CD1c-positive myeloid dendritic cell (primary cell): ENCODE measurements at regions not wholly inside any gene's neighbourhood (a gene's known extent, or its start where the extent isn't known, plus 50 kb on each side); places are given as distances from the start of the nearest gene placed in this dataset.

Experiments used
- DNase-seq: peaks from one replicate; pipeline ENCODE4 v3.0.0-alpha.2; 2016; ENCODE audit errors: extremely low spot score

GRCh38 chr20:48205281-48205782, 420.1 kb upstream of the SULF2 start:
- DNase-seq: no peak

- DNase-seq: no peak
Measured at GRCh38 chr20:48204499-48204898, 419.2 kb upstream of the SULF2 start.

- no peak for DNase-seq
Measured at GRCh38 chr20:48203252-48203651, 418.0 kb upstream of the SULF2 start.

GRCh38 chr20:48202334-48203113, 417.2 kb upstream of the SULF2 start:
- no peak for DNase-seq

- DNase-seq: no peak
Measured at GRCh38 chr20:48201885-48202284, 416.6 kb upstream of the SULF2 start.

- DNase-seq: no peak
Measured at GRCh38 chr20:48201188-48201587, 415.9 kb upstream of the SULF2 start.

- no peak for DNase-seq
Measured at GRCh38 chr20:48198929-48199451, 413.7 kb upstream of the SULF2 start.

- no peak for DNase-seq
Measured at GRCh38 chr20:48197066-48197465, 411.8 kb upstream of the SULF2 start.

- no peak for DNase-seq
Measured at GRCh38 chr20:48196486-48196885, 411.2 kb upstream of the SULF2 start.

GRCh38 chr20:48196001-48196400, 410.7 kb upstream of the SULF2 start:
- DNase-seq: no peak

- no peak for DNase-seq
Measured at GRCh38 chr20:48195121-48195870, 410.0 kb upstream of the SULF2 start.

- no peak for DNase-seq
Measured at GRCh38 chr20:48194583-48194982, 409.3 kb upstream of the SULF2 start.

GRCh38 chr20:48193627-48194425, 408.5 kb upstream of the SULF2 start:
- DNase-seq: no peak

- DNase-seq: no peak
Measured at GRCh38 chr20:48192109-48192508, 406.8 kb upstream of the SULF2 start.

- no peak for DNase-seq
Measured at GRCh38 chr20:48191200-48191599, 405.9 kb upstream of the SULF2 start.

GRCh38 chr20:48190757-48191156, 405.5 kb upstream of the SULF2 start:
- DNase-seq: no peak

- peak; percentile 32 for DNase-seq
Measured at GRCh38 chr20:48189181-48189580, 403.9 kb upstream of the SULF2 start.

- DNase-seq: no peak
Measured at GRCh38 chr20:48187851-48188250, 402.6 kb upstream of the SULF2 start.

- no peak for DNase-seq
Measured at GRCh38 chr20:48186915-48187314, 401.6 kb upstream of the SULF2 start.

GRCh38 chr20:48186447-48186846, 401.2 kb upstream of the SULF2 start:
- DNase-seq: no peak

- no peak for DNase-seq
Measured at GRCh38 chr20:48184229-48184628, 398.9 kb upstream of the SULF2 start.
